ENCODE measurements at regions not wholly inside any gene's neighbourhood (a gene's known extent, or its start where the extent isn't known, plus 50 kb on each side); places are given as distances from the start of the nearest gene placed in this dataset.

DNA sequence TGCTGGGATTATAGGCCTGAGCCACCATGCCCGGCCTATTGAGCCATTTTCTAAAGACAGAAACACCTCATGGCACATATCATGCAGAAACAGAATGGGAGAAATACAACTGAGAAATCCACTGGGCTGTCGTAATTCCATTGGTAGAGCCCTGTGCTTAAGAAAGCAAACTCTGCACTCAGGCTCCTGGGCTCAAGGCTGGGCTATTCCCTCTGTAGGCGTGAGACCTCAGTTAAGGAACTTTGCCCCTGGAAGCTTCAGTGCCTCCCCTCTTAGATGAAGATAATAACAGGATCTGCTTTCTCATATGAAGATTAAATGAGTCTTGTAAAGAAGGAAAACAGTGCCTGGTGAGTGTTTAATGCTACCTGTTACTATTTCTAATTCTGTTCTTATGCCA is 120.3 kb downstream of the PXDC1 start:
- TF ChIP-seq CTCF (IDR thresholded peaks at IDR 0.05 in 8 of 11, conservative IDR thresholded peaks at IDR 0.05 in 3 of 11) (no peak), POLR2A (IDR thresholded peaks at IDR 0.05) (no peak)

Measured in spleen (tissue), 7 donors.